Effector memory CD4-positive, alpha-beta T cell (primary cell): ENCODE measurements at regions not wholly inside any gene's neighbourhood (a gene's known extent, or its start where the extent isn't known, plus 50 kb on each side); places are given as distances from the start of the nearest gene placed in this dataset.

Experiments
- DNase-seq, 3 donors: peaks; one replicate each; pipeline ENCODE4 v3.0.0-alpha.2; 2020
- H3K27ac ChIP-seq: 2 replicates; pipeline ENCODE4 v1.7.0; 2013; ENCODE audit warnings: mild to moderate bottlenecking, low read length, moderate library complexity; ENCODE audit not compliant: insufficient read depth, poor library complexity, severe bottlenecking
- H3K27me3 ChIP-seq: replicated peaks from 2 replicates; pipeline ENCODE4 v1.7.0; 2013; ENCODE audit warnings: mild to moderate bottlenecking, low read length; ENCODE audit not compliant: insufficient read depth, control insufficient read depth, poor library complexity, severe bottlenecking
- H3K36me3 ChIP-seq: 2 replicates; pipeline ENCODE4 v1.7.0; 2013; ENCODE audit warnings: mild to moderate bottlenecking, low read length, moderate library complexity; ENCODE audit not compliant: control insufficient read depth, insufficient read depth
- H3K4me1 ChIP-seq: 2 replicates; pipeline ENCODE4 v1.7.0; 2013; ENCODE audit warnings: low read length, mild to moderate bottlenecking; ENCODE audit not compliant: control insufficient read depth, insufficient read depth, poor library complexity, severe bottlenecking
- H3K4me3 ChIP-seq: 2 replicates; pipeline ENCODE4 v1.7.0; 2013; ENCODE audit warnings: low read length, low read depth, mild to moderate bottlenecking; ENCODE audit not compliant: insufficient read depth, poor library complexity, severe bottlenecking
- H3K9me3 ChIP-seq: 2 replicates; pipeline ENCODE4 v1.7.0; 2013; ENCODE audit warnings: mild to moderate bottlenecking, low read length, moderate library complexity; ENCODE audit not compliant: control insufficient read depth

GRCh38 chr11:37951996-37952395 lies 1354.0 kb upstream of the RAG2 start:
- H3K4me3 ChIP-seq = no peak overlapping the region
- H3K36me3 ChIP-seq = no peaks in the 10 kb centered on the region
- DNase-seq = no peak
- H3K4me1 ChIP-seq = no peaks in the 10 kb centered on the region
- no peak overlapping the region for H3K27ac ChIP-seq
- no peaks in the 10 kb centered on the region for H3K9me3 ChIP-seq
- H3K27me3 ChIP-seq = no peaks in the 10 kb centered on the region

GRCh38 chr11:37948258-37948657 lies 1350.2 kb upstream of the RAG2 start:
- Histone ChIP-seq H3K27me3 (no peaks in the 10 kb centered on the region), H3K9me3 (no peaks in the 10 kb centered on the region), H3K36me3 (no peaks in the 10 kb centered on the region), H3K4me1 (no peaks in the 10 kb centered on the region), H3K27ac (no peak overlapping the region), H3K4me3 (no peak overlapping the region)
- no peak for DNase-seq

- Histone ChIP-seq H3K27me3 (no peaks in the 10 kb centered on the region), H3K9me3 (no peaks in the 10 kb centered on the region), H3K36me3 (no peaks in the 10 kb centered on the region), H3K4me3 (no peak overlapping the region), H3K4me1 (no peaks in the 10 kb centered on the region), H3K27ac (no peak overlapping the region)
- no peak for DNase-seq
Observed at GRCh38 chr11:37947821-37948220, 1349.8 kb upstream of the RAG2 start.

GRCh38 chr11:37946155-37946766 lies 1348.2 kb upstream of the RAG2 start:
- Histone ChIP-seq H3K27me3 (no peaks in the 10 kb centered on the region), H3K36me3 (no peaks in the 10 kb centered on the region), H3K9me3 (no peaks in the 10 kb centered on the region), H3K4me3 (no peak overlapping the region), H3K4me1 (no peaks in the 10 kb centered on the region), H3K27ac (no peak overlapping the region)
- DNase-seq = no peak

GRCh38 chr11:37942081-37942480 lies 1344.0 kb upstream of the RAG2 start:
- H3K27ac ChIP-seq = no peak overlapping the region
- H3K27me3 ChIP-seq = no peaks in the 10 kb centered on the region
- H3K36me3 ChIP-seq = no peaks in the 10 kb centered on the region
- H3K9me3 ChIP-seq = no peaks in the 10 kb centered on the region
- no peaks in the 10 kb centered on the region for H3K4me1 ChIP-seq
- no peak overlapping the region for H3K4me3 ChIP-seq
- DNase-seq = no peak

- Histone ChIP-seq H3K27me3 (no peaks in the 10 kb centered on the region), H3K27ac (no peak overlapping the region), H3K4me1 (no peaks in the 10 kb centered on the region), H3K4me3 (no peak overlapping the region), H3K36me3 (no peaks in the 10 kb centered on the region), H3K9me3 (no peaks in the 10 kb centered on the region)
- no peak for DNase-seq
Observed at GRCh38 chr11:37929100-37929653, 1331.1 kb upstream of the RAG2 start.

- Histone ChIP-seq H3K27ac (no peak overlapping the region), H3K27me3 (no peaks in the 10 kb centered on the region)
- no peak for DNase-seq
Observed at GRCh38 chr11:37926772-37927171, 1328.7 kb upstream of the RAG2 start.

GRCh38 chr11:37916331-37916730 lies 1318.3 kb upstream of the RAG2 start:
- Histone ChIP-seq H3K27ac (no peak overlapping the region), H3K9me3 (no peaks in the 10 kb centered on the region), H3K27me3 (no peaks in the 10 kb centered on the region), H3K4me1 (no peaks in the 10 kb centered on the region), H3K36me3 (no peaks in the 10 kb centered on the region), H3K4me3 (no peak overlapping the region)
- DNase-seq = no peak

More at GRCh38 chr11:37926772-37927171, 1328.7 kb upstream of the RAG2 start:
- H3K9me3 ChIP-seq = no peaks in the 10 kb centered on the region
- no peaks in the 10 kb centered on the region for H3K36me3 ChIP-seq
- no peak overlapping the region for H3K4me3 ChIP-seq
- H3K4me1 ChIP-seq = no peaks in the 10 kb centered on the region

GRCh38 chr11:37914859-37915258 lies 1316.8 kb upstream of the RAG2 start:
- Histone ChIP-seq H3K9me3 (no peaks in the 10 kb centered on the region), H3K36me3 (no peaks in the 10 kb centered on the region), H3K27me3 (no peaks in the 10 kb centered on the region), H3K4me1 (no peaks in the 10 kb centered on the region), H3K27ac (no peak overlapping the region), H3K4me3 (no peak overlapping the region)
- no peak for DNase-seq

GRCh38 chr11:37908219-37908548 lies 1310.1 kb upstream of the RAG2 start:
- Histone ChIP-seq H3K4me1 (no peaks in the 10 kb centered on the region), H3K27ac (no peak overlapping the region), H3K4me3 (no peak overlapping the region), H3K9me3 (no peaks in the 10 kb centered on the region), H3K27me3 (no peaks in the 10 kb centered on the region), H3K36me3 (no peaks in the 10 kb centered on the region)
- DNase-seq = no peak
